ENCODE measurements at regions not wholly inside any gene's neighbourhood (a gene's known extent, or its start where the extent isn't known, plus 50 kb on each side); places are given as distances from the start of the nearest gene placed in this dataset.

DNA sequence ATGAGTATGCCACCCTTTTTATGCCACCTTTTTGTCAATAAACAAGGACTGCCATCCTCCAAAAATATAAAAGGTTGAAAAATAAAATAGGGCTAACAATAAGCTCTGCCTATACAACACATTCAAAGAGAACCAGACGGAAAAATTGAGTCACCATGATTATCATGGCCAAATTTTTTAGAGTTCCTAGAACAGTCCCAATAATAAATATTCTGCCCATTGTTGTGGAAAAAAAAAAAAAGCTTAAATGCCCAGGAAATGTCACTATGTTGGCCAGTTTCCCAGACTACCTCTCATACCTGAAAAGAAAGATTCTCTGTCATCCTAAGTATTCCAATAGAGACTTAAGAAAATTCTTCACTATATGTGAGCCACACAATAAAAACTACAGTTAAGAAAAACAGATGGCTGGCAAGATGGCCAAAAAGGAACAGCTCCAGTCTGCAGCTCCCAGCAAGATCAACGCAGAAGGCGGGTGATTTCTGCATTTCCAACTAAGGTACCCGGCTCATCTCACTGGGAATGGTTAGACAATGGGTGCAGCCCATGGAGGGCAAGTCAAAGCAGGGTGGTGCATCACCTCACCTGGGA lies 149.0 kb downstream of the TMEM161B start:
- TF ChIP-seq, protein P1, sequence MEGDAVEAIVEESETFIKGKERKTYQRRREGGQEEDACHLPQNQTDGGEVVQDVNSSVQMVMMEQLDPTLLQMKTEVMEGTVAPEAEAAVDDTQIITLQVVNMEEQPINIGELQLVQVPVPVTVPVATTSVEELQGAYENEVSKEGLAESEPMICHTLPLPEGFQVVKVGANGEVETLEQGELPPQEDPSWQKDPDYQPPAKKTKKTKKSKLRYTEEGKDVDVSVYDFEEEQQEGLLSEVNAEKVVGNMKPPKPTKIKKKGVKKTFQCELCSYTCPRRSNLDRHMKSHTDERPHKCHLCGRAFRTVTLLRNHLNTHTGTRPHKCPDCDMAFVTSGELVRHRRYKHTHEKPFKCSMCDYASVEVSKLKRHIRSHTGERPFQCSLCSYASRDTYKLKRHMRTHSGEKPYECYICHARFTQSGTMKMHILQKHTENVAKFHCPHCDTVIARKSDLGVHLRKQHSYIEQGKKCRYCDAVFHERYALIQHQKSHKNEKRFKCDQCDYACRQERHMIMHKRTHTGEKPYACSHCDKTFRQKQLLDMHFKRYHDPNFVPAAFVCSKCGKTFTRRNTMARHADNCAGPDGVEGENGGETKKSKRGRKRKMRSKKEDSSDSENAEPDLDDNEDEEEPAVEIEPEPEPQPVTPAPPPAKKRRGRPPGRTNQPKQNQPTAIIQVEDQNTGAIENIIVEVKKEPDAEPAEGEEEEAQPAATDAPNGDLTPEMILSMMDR (IDR thresholded peaks at IDR 0.05), result no peak
- no peak for TF ChIP-seq POLR2A (IDR thresholded peaks at IDR 0.05)
- no peak for TF ChIP-seq EP300 (IDR thresholded peaks at IDR 0.05; ENCODE audit: low read depth)
